ENCODE measurements at regions not wholly inside any gene's neighbourhood (a gene's known extent, or its start where the extent isn't known, plus 50 kb on each side); places are given as distances from the start of the nearest gene placed in this dataset.

- intact Hi-C loops (cut with DNase I, micrococcal nuclease): no loop called here
- H3K36me3 Mint-ChIP-seq (ENCODE audit: low read depth): no peaks in the 10 kb centered on the region
- ATAC-seq: no peak
- H3K9me3 Mint-ChIP-seq (ENCODE audit: low read depth): no peaks in the 10 kb centered on the region
- H3K4me1 Mint-ChIP-seq: peaks cover 3% of the 10 kb centered on the region
- ChIA-PET CTCF (interaction anchor here (2.2 to 2.9 kb wide), 2 partner anchors 9 to 283 kb away, joined by 9 to 13 read pairs; no protein-coding TSS in a partner anchor), POLR2A (no interaction called here)
- H3K4me3 Mint-ChIP-seq: no peak overlapping the region
- no peaks in the 10 kb centered on the region for H3K27me3 Mint-ChIP-seq
- H3K27ac Mint-ChIP-seq: no peak overlapping the region
- no peak for DNase-seq
Observed at GRCh38 chr2:84031312-84032050, 427.6 kb downstream of the SUCLG1 start.

DNA sequence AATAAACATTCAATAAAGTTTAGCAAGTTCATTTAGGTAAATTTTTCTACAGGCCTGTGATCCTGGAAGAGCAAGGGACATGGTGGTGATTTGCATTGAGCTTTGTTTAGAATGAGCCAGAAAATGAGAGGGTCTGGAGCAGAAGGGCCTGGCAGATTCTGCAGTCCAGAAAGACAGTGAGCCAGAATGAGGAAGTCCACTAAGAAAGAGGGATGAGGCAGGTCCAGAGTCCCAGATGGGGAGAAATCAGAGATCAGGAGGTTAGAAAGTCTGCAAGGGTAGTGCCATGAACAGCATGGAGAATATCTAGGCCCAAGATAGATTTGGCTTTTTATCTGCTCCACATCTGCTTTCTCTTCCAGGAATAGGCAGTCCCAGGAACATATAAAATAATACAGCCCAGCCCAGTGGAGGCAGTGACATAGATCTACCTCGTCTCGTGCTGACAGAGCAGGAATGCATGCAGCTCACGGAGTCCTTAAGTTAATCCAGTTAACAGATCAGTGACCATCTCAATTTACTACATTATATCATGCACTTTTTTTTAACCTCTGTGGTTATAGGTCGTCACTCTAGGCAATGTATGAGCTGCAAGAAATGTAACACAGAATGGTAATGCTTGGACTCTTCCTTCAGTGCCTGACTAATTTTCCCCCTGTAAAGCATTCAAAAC, 429.0 kb downstream of the SUCLG1 start:
- no peak for DNase-seq
- no peaks in the 10 kb centered on the region for H3K36me3 Mint-ChIP-seq (ENCODE audit: low read depth)
- intact Hi-C loops (cut with DNase I, micrococcal nuclease): no loop called here
- H3K4me3 Mint-ChIP-seq: no peak overlapping the region
- ChIA-PET CTCF (interaction anchor here (2.2 kb wide), 1 partner anchor 285 kb away, joined by 9 read pairs; no protein-coding TSS in a partner anchor), POLR2A (no interaction called here)
- H3K27ac Mint-ChIP-seq: no peak overlapping the region
- ATAC-seq: no peak
- H3K27me3 Mint-ChIP-seq: no peaks in the 10 kb centered on the region
- peaks cover 3% of the 10 kb centered on the region for H3K4me1 Mint-ChIP-seq
- no peaks in the 10 kb centered on the region for H3K9me3 Mint-ChIP-seq (ENCODE audit: low read depth)

DNA sequence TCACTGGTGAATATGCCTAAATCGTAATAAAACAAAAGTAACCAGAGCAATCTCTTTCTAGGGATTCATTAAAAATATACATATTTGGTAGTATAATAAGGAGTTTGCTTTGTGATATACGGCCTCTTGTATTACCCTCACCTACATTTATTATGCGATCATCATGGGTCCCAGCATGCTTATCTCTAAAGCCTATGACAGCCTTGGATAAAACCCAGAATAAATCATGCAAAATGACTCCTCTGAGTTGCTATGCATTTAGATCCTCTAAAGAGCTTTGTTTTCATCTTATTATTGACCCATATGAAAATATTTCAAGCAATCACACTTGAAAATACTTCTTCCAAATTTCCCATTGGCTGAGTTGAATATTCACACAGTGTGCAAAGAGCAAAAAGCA, 432.3 kb downstream of the SUCLG1 start:
- no peaks in the 10 kb centered on the region for H3K27me3 Mint-ChIP-seq
- no peaks in the 10 kb centered on the region for H3K36me3 Mint-ChIP-seq (ENCODE audit: low read depth)
- H3K9me3 Mint-ChIP-seq (ENCODE audit: low read depth): no peaks in the 10 kb centered on the region
- POLR2A ChIA-PET: no interaction called here
- no peak for DNase-seq
- H3K27ac Mint-ChIP-seq: no peak overlapping the region
- CTCF ChIA-PET: no interaction called here
- H3K4me1 Mint-ChIP-seq: no peaks in the 10 kb centered on the region
- intact Hi-C loops (cut with DNase I, micrococcal nuclease): no loop called here
- ATAC-seq: no peak
- no peak overlapping the region for H3K4me3 Mint-ChIP-seq

DNA sequence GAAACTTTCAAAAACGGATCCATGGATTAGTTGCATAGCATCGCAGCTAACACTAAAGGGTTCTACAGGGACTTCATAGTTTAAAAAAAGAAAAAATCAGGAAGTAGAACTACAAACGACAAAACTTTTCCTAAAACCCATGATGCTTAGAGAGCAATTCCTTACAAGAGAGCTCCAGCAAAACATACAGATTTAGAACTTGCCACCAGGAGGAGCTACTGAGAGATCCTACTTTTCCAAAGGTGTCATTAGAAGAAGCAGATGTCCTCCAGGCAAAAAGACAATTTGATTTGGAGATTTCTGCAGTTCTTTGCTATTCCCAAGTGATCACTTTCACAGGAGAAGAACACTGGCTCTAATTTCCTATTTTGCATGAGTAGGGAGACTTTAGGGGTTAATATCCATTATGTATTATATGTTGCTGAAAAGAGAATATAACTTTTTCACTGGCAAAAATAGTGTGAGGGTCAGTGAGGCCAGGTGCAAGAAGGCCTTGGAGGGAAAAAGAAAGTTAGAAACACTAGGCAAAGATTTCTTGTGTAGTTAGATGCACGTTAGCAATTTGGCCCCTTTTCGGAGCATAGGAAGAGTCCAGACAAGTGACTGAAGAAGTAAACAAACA, 436.2 kb downstream of the SUCLG1 start:
- intact Hi-C loops (cut with DNase I, micrococcal nuclease): loop anchor here (1.0 to 5.0 kb wide), 3 partner anchors 280 to 399 kb away; no protein-coding TSS in a partner anchor
- Mint-ChIP-seq H3K9me3 (ENCODE audit: low read depth) (no peaks in the 10 kb centered on the region), H3K27ac (no peak overlapping the region), H3K36me3 (ENCODE audit: low read depth) (no peaks in the 10 kb centered on the region), H3K4me3 (no peak overlapping the region), H3K27me3 (no peaks in the 10 kb centered on the region), H3K4me1 (no peaks in the 10 kb centered on the region)
- CTCF ChIA-PET: interaction anchor here (0.7 to 1.3 kb wide), 14 partner anchors 9 to 292 kb away, joined by 3 to 13 read pairs (median 3); no protein-coding TSS in a partner anchor
- peak; percentile 9 for DNase-seq
- POLR2A ChIA-PET: no interaction called here
- no peak for ATAC-seq

GRCh38 chr2:84017010-84017409, 442.1 kb downstream of the SUCLG1 start:
- POLR2A ChIA-PET: no interaction called here
- H3K27ac Mint-ChIP-seq: no peak overlapping the region

GRCh38 chr2:84016183-84016582, 442.9 kb downstream of the SUCLG1 start:
- Mint-ChIP-seq H3K4me1 (no peaks in the 10 kb centered on the region), H3K36me3 (ENCODE audit: low read depth) (no peaks in the 10 kb centered on the region), H3K9me3 (ENCODE audit: low read depth) (no peaks in the 10 kb centered on the region), H3K27me3 (no peaks in the 10 kb centered on the region), H3K4me3 (no peak overlapping the region), H3K27ac (no peak overlapping the region)
- ChIA-PET CTCF (interaction anchor here (1.5 kb wide), 1 partner anchor 298 kb away, joined by 5 read pairs; no protein-coding TSS in a partner anchor), POLR2A (no interaction called here)
- ATAC-seq (no peak), DNase-seq (no peak)
- intact Hi-C loops (cut with DNase I, micrococcal nuclease): no loop called here

More at GRCh38 chr2:84017010-84017409, 442.1 kb downstream of the SUCLG1 start:
- Mint-ChIP-seq H3K9me3 (ENCODE audit: low read depth) (no peaks in the 10 kb centered on the region), H3K27me3 (no peaks in the 10 kb centered on the region), H3K4me1 (no peaks in the 10 kb centered on the region), H3K4me3 (no peak overlapping the region), H3K36me3 (ENCODE audit: low read depth) (no peaks in the 10 kb centered on the region)
- ATAC-seq: no peak
- DNase-seq: no peak
- CTCF ChIA-PET: interaction anchor here (1.5 kb wide), 1 partner anchor 297 kb away, joined by 5 read pairs; no protein-coding TSS in a partner anchor
- intact Hi-C loops (cut with DNase I, micrococcal nuclease): no loop called here

- Mint-ChIP-seq H3K9me3 (ENCODE audit: low read depth) (no peaks in the 10 kb centered on the region), H3K36me3 (ENCODE audit: low read depth) (no peaks in the 10 kb centered on the region), H3K4me1 (no peaks in the 10 kb centered on the region), H3K4me3 (no peak overlapping the region), H3K27me3 (peaks cover 10% of the 10 kb centered on the region), H3K27ac (no peak overlapping the region)
- DNase-seq (no peak), ATAC-seq (no peak)
- ChIA-PET CTCF (interaction anchor here (0.6 kb wide), 1 partner anchor 288 kb away, joined by 3 read pairs; no protein-coding TSS in a partner anchor), POLR2A (no interaction called here)
- intact Hi-C loops (cut with DNase I, micrococcal nuclease): no loop called here
Observed at GRCh38 chr2:83997889-83998288, 461.2 kb downstream of the SUCLG1 start.

DNA sequence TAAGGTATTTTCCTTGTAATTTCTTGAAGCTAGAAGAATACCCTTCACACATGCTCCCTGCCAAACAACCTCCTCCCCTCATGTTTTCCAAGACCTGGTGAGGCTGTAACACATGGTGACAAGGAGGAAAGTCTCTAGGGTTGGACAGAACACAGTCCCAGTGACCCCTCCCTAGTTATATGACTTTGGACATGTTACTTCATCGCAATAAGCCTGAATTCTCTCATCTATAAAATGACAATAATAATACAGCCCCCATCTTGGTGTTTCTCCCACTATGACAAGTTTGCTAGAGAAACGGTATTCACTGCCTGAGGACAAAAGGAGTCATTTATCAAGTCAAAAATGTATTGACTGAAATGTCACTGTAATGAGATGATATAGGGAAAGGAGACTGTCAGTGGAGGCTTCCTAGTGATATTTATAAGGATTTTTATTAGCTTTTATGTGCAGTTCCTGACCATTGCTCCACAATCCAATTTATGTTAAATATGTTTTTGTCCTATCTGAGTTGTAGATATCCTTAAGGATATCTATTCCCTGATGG, 464.4 kb downstream of the SUCLG1 start:
- DNase-seq: no peak
- intact Hi-C loops (cut with DNase I, micrococcal nuclease): no loop called here
- Mint-ChIP-seq H3K27me3 (peaks cover 7% of the 10 kb centered on the region), H3K4me3 (no peak overlapping the region), H3K27ac (no peak overlapping the region), H3K36me3 (ENCODE audit: low read depth) (no peaks in the 10 kb centered on the region), H3K4me1 (no peaks in the 10 kb centered on the region), H3K9me3 (ENCODE audit: low read depth) (no peaks in the 10 kb centered on the region)
- ChIA-PET POLR2A (no interaction called here), CTCF (interaction anchor here (0.7 kb wide), 1 partner anchor 418 kb away, joined by 3 read pairs; no protein-coding TSS in a partner anchor)
- ATAC-seq: no peak

DNA sequence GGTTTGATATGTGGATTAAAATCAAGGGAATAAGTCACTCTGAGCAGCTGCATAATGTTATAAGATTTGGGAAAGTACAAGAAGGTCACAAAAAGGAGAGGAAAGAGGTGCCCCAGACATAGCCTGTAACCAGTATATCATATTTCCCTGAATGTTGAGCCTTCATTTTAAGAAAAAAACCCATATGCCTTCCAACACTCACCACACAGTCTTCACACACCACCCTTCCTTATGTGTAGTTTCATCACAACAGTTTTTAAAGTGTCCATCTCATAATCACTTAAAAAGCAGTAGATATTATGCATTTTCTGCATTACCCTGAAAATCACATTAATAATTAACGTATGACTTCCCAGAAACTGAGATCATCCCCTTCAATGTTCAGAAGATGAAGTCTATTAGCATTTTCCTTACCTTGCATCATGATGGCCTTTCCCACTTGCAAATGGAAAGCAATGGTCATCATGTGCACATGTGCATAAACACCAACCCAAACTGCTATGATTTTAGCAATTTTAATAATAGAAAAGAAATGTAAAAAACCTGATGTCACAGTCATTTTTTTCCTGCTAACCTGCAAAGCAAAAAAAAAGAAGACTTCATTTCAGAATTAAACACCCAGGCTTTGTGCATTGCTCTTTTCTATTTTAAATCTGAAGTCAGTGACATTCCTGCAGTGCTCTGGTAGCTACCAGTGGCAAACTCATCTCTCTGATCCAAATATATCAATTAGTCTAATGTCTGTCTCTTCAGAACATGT, 465.0 kb downstream of the SUCLG1 start:
- ChIA-PET POLR2A (no interaction called here), CTCF (interaction anchor here (0.7 kb wide), 1 partner anchor 417 kb away, joined by 3 read pairs; no protein-coding TSS in a partner anchor)
- H3K27me3 Mint-ChIP-seq: peaks cover 7% of the 10 kb centered on the region
- H3K9me3 Mint-ChIP-seq (ENCODE audit: low read depth): no peaks in the 10 kb centered on the region
- H3K36me3 Mint-ChIP-seq (ENCODE audit: low read depth): no peaks in the 10 kb centered on the region
- ATAC-seq (no peak), DNase-seq (no peak)
- H3K27ac Mint-ChIP-seq: no peak overlapping the region
- no peak overlapping the region for H3K4me3 Mint-ChIP-seq
- H3K4me1 Mint-ChIP-seq: no peaks in the 10 kb centered on the region
- intact Hi-C loops (cut with DNase I, micrococcal nuclease): no loop called here

DNA sequence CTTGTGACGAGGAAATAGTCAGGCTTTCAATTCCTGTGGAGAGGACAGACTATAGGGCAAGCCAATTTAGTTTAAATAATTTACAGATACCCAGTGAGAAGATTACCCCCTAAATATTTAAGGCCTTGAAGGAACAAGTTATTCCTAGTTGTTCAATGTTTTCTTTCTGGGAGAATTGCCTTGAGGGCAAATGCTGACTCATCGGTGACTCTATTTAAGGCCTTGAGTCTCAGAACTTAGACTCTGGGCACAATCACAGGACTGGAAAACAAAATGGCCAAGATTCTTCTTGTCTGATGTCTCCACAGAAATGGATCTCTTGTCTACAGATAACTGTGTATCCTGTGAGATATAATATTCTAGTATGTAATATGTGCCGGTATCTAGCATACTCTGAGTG, 467.1 kb downstream of the SUCLG1 start:
- ATAC-seq (no peak), DNase-seq (no peak)
- Mint-ChIP-seq H3K4me1 (no peaks in the 10 kb centered on the region), H3K27ac (no peak overlapping the region), H3K36me3 (ENCODE audit: low read depth) (no peaks in the 10 kb centered on the region), H3K9me3 (ENCODE audit: low read depth) (no peaks in the 10 kb centered on the region), H3K27me3 (peaks cover 4% of the 10 kb centered on the region), H3K4me3 (no peak overlapping the region)
- intact Hi-C loops (cut with DNase I, micrococcal nuclease): no loop called here
- POLR2A ChIA-PET: no interaction called here
- CTCF ChIA-PET: interaction anchor here (0.7 kb wide), 1 partner anchor 16 kb away, joined by 4 read pairs; no protein-coding TSS in a partner anchor

DNA sequence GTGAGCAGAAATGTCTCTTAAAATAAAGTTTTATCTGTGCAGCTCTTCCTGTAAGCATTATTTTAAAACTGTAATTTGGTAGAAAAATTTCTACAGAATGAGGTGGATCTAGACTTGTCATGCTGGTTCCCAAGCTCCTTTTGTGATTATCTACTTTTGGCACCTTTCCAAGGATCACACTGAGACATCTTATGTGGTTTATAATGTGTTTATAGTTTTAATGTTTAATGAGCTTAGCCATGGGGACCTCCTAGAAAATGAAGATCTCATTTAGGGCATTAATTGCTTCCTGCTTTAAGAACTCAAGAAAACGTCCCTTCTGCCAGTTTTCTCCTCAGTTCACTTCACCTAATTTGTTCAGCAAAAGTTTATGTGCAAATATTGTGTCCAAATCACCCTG, 468.4 kb downstream of the SUCLG1 start:
- Mint-ChIP-seq H3K36me3 (ENCODE audit: low read depth) (no peaks in the 10 kb centered on the region), H3K4me1 (no peaks in the 10 kb centered on the region), H3K9me3 (ENCODE audit: low read depth) (peaks cover 4% of the 10 kb centered on the region), H3K27me3 (peaks cover 4% of the 10 kb centered on the region), H3K27ac (no peak overlapping the region), H3K4me3 (no peak overlapping the region)
- no peak for DNase-seq
- ChIA-PET CTCF (interaction anchor here (1.1 kb wide), 1 partner anchor 51 kb away, joined by 4 read pairs; no protein-coding TSS in a partner anchor), POLR2A (no interaction called here)
- no peak for ATAC-seq
- intact Hi-C loops (cut with DNase I, micrococcal nuclease): no loop called here

Measured in activated CD4-positive, alpha-beta T cell treated with anti-CD3 and anti-CD28 coated beads for 36 hours (primary cell).